H1 (cell line): ENCODE measurements at regions not wholly inside any gene's neighbourhood (a gene's known extent, or its start where the extent isn't known, plus 50 kb on each side); places are given as distances from the start of the nearest gene placed in this dataset.

Experiments
- CTCF ChIA-PET: fragments of 300-600 bp; sonication (Branson Sonifier 250); formaldehyde crosslinking; loops from one replicate; lab custom pipeline; 2021; ENCODE audit not compliant: partially characterized antibody; lab: Charles Lee
- POLR2A ChIA-PET: fragments of 300-600 bp; sonication (Branson Sonifier 250); formaldehyde crosslinking; loops from one replicate; lab custom pipeline; 2021; ENCODE audit warnings: inconsistent platforms; ENCODE audit not compliant: partially characterized antibody; lab: Charles Lee
- DNase-seq, 2 experiments: peaks; one replicate each; pipeline versions ENCODE4 v3.0.0 to v3.0.0-alpha.2; 2010 to 2022; ENCODE audit warnings: low spot score in 2 of 2, low read depth in 1 of 2, mixed read lengths in 1 of 2
- FAIRE-seq: peaks from 2 replicates; lab custom pipeline; 2011; peaks lifted over from hg19 to GRCh38; lab: Jason Lieb, UNC
- H2AFZ ChIP-seq: 2 replicates; pipeline ENCODE4 v1.8.1; 2012; ENCODE audit warnings: low read length, inconsistent platforms
- H2AK5ac ChIP-seq: 2 replicates; pipeline ENCODE4 v1.6.1; 2013; ENCODE audit warnings: low read depth, low read length
- H2BK120ac ChIP-seq: replicated peaks from 2 replicates; pipeline ENCODE3; 2013; ENCODE audit warnings: low read depth, low read length, inconsistent platforms
- H2BK12ac ChIP-seq: 2 replicates; pipeline ENCODE4 v1.6.1; 2013; ENCODE audit warnings: low read depth, low read length
- H2BK15ac ChIP-seq: 2 replicates; pipeline ENCODE4 v1.6.1; 2013; ENCODE audit warnings: low read length
- H2BK20ac ChIP-seq: 2 replicates; pipeline ENCODE4 v1.6.1; 2013; ENCODE audit warnings: low read length
- H2BK5ac ChIP-seq: 2 replicates; pipeline ENCODE4 v1.6.1; 2013; ENCODE audit warnings: low read depth, low read length
- H3K14ac ChIP-seq: 2 replicates; pipeline ENCODE4 v1.6.1; 2013; ENCODE audit warnings: inconsistent platforms; ENCODE audit not compliant: insufficient read length
- H3K18ac ChIP-seq: 2 replicates; pipeline ENCODE4 v1.6.1; 2013; ENCODE audit warnings: low read length; ENCODE audit errors: extremely low read depth
- H3K23ac ChIP-seq: 2 replicates; pipeline ENCODE4 v1.6.1; 2013; ENCODE audit warnings: inconsistent platforms; ENCODE audit not compliant: insufficient read length
- H3K23me2 ChIP-seq: 2 replicates; pipeline ENCODE4 v1.6.1; 2013; ENCODE audit warnings: low read depth, low read length
- H3K27ac ChIP-seq: 2 replicates; pipeline ENCODE4 v1.6.1; 2011; ENCODE audit warnings: low read depth, low read length, inconsistent platforms
- H3K27me3 ChIP-seq, 4 experiments: replicated peaks in 1 of 4; 1 replicate in 1 of 4; 2 replicates in 3 of 4; pipeline versions ENCODE4 v1.6.1 to v1.8.1; 2011 to 2013; ENCODE audit warnings: low read length in 3 of 4, mild to moderate bottlenecking in 3 of 4, inconsistent platforms in 2 of 4, mixed read lengths in 2 of 4, moderate library complexity in 1 of 4; ENCODE audit not compliant: control insufficient read depth in 3 of 4, insufficient read depth in 3 of 4; ENCODE audit errors: extremely low read depth in 1 of 4
- H3K36me3 ChIP-seq, 4 experiments: 2 replicates each; pipeline versions ENCODE4 v1.6.1 to v1.8.1; 2011 to 2013; ENCODE audit warnings: mild to moderate bottlenecking in 4 of 4, low read length in 3 of 4, moderate library complexity in 2 of 4, control low read depth in 1 of 4, inconsistent platforms in 1 of 4; ENCODE audit not compliant: insufficient read depth in 4 of 4, control insufficient read depth in 2 of 4
- H3K4ac ChIP-seq: replicated peaks from 2 replicates; pipeline ENCODE3; 2013; ENCODE audit warnings: low read length, low read depth, mixed read lengths, inconsistent platforms; ENCODE audit not compliant: insufficient read length
- H3K4me1 ChIP-seq, 4 experiments: replicated peaks in 1 of 4; 1 replicate in 1 of 4; 2 replicates in 3 of 4; pipeline versions ENCODE4 v1.6.1 to v1.8.1; 2011 to 2013; ENCODE audit warnings: low read length in 3 of 4, inconsistent platforms in 2 of 4, mixed read lengths in 1 of 4; ENCODE audit not compliant: insufficient read depth in 4 of 4, control insufficient read depth in 3 of 4
- H3K4me2 ChIP-seq, 2 experiments: 2 replicates each; pipeline versions ENCODE4 v1.6.1 to v1.8.1; 2011 to 2013; ENCODE audit warnings: low read depth in 2 of 2, low read length in 2 of 2, control low read depth in 1 of 2, inconsistent platforms in 1 of 2, mild to moderate bottlenecking in 1 of 2; ENCODE audit not compliant: insufficient read depth in 1 of 2
- H3K4me3 ChIP-seq, 4 experiments: fragments of 200-600, 300-600 bp in 1 of 4; sonication (generic), shearing (Covaris generic), sonication (Bioruptor Twin) in 1 of 4; 2 replicates each; pipeline versions ENCODE4 v1.5.1 to v1.8.1; 2011 to 2016; ENCODE audit warnings: low read length in 4 of 4, low read depth in 3 of 4, control low read depth in 2 of 4, inconsistent platforms in 2 of 4, mild to moderate bottlenecking in 2 of 4, mixed read lengths in 1 of 4, moderate library complexity in 1 of 4; ENCODE audit not compliant: insufficient read depth in 2 of 4; ENCODE audit errors: extremely low read depth in 1 of 4
- H3K56ac ChIP-seq: replicated peaks from 2 replicates; pipeline ENCODE3; 2013; ENCODE audit warnings: low read depth, mild to moderate bottlenecking, mixed read lengths, low read length, inconsistent platforms; ENCODE audit not compliant: insufficient read length
- H3K79me1 ChIP-seq: 2 replicates; pipeline ENCODE4 v1.6.1; 2013; ENCODE audit warnings: low read depth, low read length, control low read depth
- H3K79me2 ChIP-seq, 2 experiments: 2 replicates each; pipeline versions ENCODE4 v1.6.1 to v1.8.1; 2012 to 2013; ENCODE audit warnings: low read length in 2 of 2, mild to moderate bottlenecking in 2 of 2, inconsistent platforms in 1 of 2; ENCODE audit not compliant: insufficient read depth in 2 of 2, control insufficient read depth in 1 of 2
- H3K9ac ChIP-seq, 4 experiments: replicated peaks in 1 of 4; 1 replicate in 1 of 4; 2 replicates in 3 of 4; pipeline versions ENCODE4 v1.6.1 to v1.8.1; 2011 to 2013; ENCODE audit warnings: low read depth in 3 of 4, low read length in 3 of 4, control low read depth in 2 of 4, mild to moderate bottlenecking in 2 of 4, moderate library complexity in 2 of 4, inconsistent platforms in 1 of 4; ENCODE audit errors: extremely low read depth in 1 of 4
- H3K9me3 ChIP-seq, 2 experiments: 2 replicates each; pipeline versions ENCODE4 v1.6.1 to v1.8.1; 2012 to 2013; ENCODE audit warnings: mild to moderate bottlenecking in 2 of 2, moderate library complexity in 2 of 2, control low read depth in 1 of 2, inconsistent platforms in 1 of 2, low read depth in 1 of 2, low read length in 1 of 2, mixed read lengths in 1 of 2; ENCODE audit not compliant: insufficient read depth in 2 of 2
- H4K20me1 ChIP-seq, 2 experiments: replicated peaks in 1 of 2; 2 replicates each; pipeline versions ENCODE3 to v1.8.1; 2011 to 2013; ENCODE audit warnings: inconsistent platforms in 2 of 2, low read length in 2 of 2, mild to moderate bottlenecking in 1 of 2; ENCODE audit not compliant: insufficient read depth in 2 of 2, control insufficient read depth in 1 of 2
- H4K5ac ChIP-seq: 2 replicates; pipeline ENCODE4 v1.6.1; 2013; ENCODE audit warnings: low read length, low read depth, mixed read lengths, inconsistent platforms; ENCODE audit not compliant: insufficient read length
- H4K8ac ChIP-seq: 2 replicates; pipeline ENCODE4 v1.8.0; 2013; ENCODE audit warnings: mild to moderate bottlenecking, moderate library complexity, low read length, inconsistent platforms; ENCODE audit not compliant: insufficient read depth; ENCODE audit errors: extremely low read depth
- H4K91ac ChIP-seq: replicated peaks from 2 replicates; pipeline ENCODE3; 2013; ENCODE audit warnings: low read length, mixed read lengths, inconsistent platforms; ENCODE audit not compliant: insufficient read length
- TBP ChIP-seq: IDR thresholded peaks from 2 replicates; pipeline ENCODE4 v1.6.1; 2011; ENCODE audit warnings: low read depth, low read length, improper control_type of control experiment
- TCF12 ChIP-seq: IDR thresholded peaks from 2 replicates; pipeline ENCODE4 v1.6.1; 2011; ENCODE audit warnings: low read depth, mild to moderate bottlenecking, low read length
- WGBS, 2 experiments: shearing (Covaris generic) in 1 of 2; methylation state at CpG; one replicate each; pipeline versions ENCODE4 v1.1.6 to v1.1.7; 2013 to 2015; ENCODE audit warnings: low lambda C conversion rate in 2 of 2, mixed read lengths in 2 of 2, inconsistent platforms in 1 of 2, low coverage in 1 of 2, missing lambda C conversion rate in 1 of 2; ENCODE audit not compliant: insufficient replicate concordance in 2 of 2, insufficient coverage in 1 of 2, insufficient read length in 1 of 2; ENCODE audit errors: extremely low coverage in 1 of 2, missing lambda C conversion rate in 1 of 2; 5-methylcytosine and 5-hydroxymethylcytosine counted together

DNA sequence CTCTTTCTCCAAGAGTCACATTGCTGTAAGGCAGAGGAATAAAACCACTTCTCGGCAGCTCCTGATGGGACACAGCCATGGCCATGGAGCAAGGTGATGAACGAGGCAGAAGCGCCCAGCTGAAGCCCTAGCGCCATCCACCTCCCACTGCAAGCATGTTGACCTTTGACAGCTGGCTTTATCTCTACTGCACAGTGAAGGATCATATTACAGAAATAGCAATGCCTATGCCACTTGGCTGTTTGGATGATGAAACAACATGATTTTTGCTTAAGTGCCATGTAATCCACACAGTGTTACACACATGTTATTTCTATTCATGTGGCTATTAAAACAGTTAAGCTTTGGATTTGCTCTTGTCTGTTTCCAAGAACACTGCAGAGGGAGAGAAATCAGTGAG, 167.7 kb downstream of the VAPA start:
- no peak for FAIRE-seq
- no peaks in the 10 kb centered on the region for H3K23me2 ChIP-seq
- peaks cover 9 to 13% of the 10 kb centered on the region in 2 experiments for H3K9me3 ChIP-seq
- H3K9ac ChIP-seq, result no peak overlapping the region
- H3K56ac ChIP-seq, result no peak overlapping the region
- no peak overlapping the region for H2AK5ac ChIP-seq
- TF ChIP-seq TBP (no peak), TCF12 (no peak)
- TF ChIP-seq, all 59 proteins: peak for 0
- Histone ChIP-seq H2BK5ac (no peak overlapping the region), H4K8ac (no peak overlapping the region), H4K5ac (no peak overlapping the region), H2BK120ac (no peak overlapping the region), H2AFZ (no peak overlapping the region), H3K79me2 (no peaks in the 10 kb centered on the region), H2BK20ac (no peak overlapping the region), H2BK15ac (no peak overlapping the region), H3K18ac (no peak overlapping the region), H4K20me1 (no peaks in the 10 kb centered on the region), H3K27ac (no peak overlapping the region), H3K79me1 (no peaks in the 10 kb centered on the region), H3K36me3 (no peaks in the 10 kb centered on the region), H4K91ac (no peak overlapping the region), H3K27me3 (no peaks in the 10 kb centered on the region), H3K4me3 (no peak overlapping the region), H3K4ac (no peak overlapping the region), H3K4me2 (no peak overlapping the region), H3K4me1 (peaks cover 0 to 5% (median 0%) of the 10 kb centered on the region in 4 experiments; a peak in 2 of 7 replicates), H2BK12ac (no peak overlapping the region), H3K23ac (no peak overlapping the region), H3K14ac (no peak overlapping the region)
- DNase-seq, result no peak
- ChIA-PET CTCF (interaction anchor here (0.7 to 1.0 kb wide), 2 partner anchors 9 to 402 kb away, joined by 3 read pairs; no protein-coding TSS in a partner anchor), POLR2A (no interaction called here)
- 90% methylated on average over 4 of the region's 4 CpGs; no CpG with 5 or more reads in 1 of the 2 experiments for WGBS, 2 experiments
